DMS53 (cell line): ENCODE measurements at regions not wholly inside any gene's neighbourhood (a gene's known extent, or its start where the extent isn't known, plus 50 kb on each side); places are given as distances from the start of the nearest gene placed in this dataset.

ENCODE experiments used
- DNase-seq: peaks from one replicate; lab custom pipeline; 2025; lab: John Stamatoyannopoulos, UW

DNA sequence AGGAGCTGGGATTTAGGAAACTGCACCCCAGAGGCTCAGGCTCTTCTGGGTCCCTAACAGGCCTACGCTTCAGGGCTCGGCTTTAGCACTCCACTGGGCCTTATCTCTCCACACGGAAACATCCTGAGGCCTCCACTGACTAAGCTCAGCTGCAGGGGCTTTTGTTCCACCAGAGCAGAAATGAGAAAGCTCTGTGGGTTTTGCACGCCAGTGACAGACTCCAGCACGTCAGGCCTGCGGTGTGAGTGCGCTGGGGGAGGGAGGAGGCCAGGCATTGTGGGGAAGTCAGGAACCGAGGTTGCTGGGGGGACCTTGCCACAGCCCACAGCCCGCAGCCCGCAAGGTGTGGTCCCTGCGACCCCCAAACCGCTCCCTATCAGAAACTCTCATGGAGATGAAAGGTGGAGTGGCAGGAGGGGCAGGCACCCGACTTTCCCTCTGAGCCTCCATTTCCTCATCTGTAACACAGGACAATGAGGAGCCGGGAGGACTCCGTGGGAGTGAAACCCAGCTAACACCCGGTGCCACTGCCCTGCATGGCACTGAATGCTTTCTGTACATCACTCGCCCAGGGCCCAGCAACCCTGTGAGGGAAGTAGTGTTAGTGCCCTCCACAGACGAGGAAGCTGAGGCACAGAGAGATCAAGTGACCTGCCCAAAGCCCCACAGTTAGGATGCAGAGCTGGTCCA is 106.5 kb downstream of the TPRA1 start:
- DNase-seq: no peak

DNA sequence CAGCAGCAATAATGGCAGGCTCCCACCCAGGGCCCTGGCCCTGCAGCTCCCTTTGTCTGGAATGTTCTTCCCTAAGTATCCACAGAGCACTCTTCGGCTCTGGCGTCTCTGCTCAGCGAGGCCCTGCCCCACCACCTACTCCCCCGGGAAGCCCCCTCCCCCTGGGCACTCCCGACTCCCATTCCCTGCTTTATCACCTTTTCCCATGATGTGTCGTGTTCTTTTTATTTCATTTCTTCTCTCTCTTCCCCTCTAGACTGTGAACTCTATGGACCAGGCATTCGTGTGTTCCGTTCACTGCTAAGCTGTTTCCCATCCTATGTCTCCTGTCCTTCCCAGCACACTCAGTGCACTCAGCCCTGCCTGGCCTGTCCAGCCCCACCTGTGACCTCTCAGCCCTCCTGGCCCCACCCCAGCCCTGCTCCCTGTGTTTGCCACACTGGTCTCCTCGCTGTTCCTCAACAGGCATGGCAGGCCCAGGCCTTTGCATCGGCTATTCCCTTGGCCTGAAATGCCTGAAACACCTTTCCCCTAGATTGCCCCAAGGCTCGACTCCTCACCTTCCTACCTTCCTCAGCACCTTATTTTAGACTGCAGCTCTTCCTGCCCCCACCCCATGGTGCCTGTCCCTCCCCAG is 107.4 kb downstream of the TPRA1 start:
- DNase-seq: no peak

DNA sequence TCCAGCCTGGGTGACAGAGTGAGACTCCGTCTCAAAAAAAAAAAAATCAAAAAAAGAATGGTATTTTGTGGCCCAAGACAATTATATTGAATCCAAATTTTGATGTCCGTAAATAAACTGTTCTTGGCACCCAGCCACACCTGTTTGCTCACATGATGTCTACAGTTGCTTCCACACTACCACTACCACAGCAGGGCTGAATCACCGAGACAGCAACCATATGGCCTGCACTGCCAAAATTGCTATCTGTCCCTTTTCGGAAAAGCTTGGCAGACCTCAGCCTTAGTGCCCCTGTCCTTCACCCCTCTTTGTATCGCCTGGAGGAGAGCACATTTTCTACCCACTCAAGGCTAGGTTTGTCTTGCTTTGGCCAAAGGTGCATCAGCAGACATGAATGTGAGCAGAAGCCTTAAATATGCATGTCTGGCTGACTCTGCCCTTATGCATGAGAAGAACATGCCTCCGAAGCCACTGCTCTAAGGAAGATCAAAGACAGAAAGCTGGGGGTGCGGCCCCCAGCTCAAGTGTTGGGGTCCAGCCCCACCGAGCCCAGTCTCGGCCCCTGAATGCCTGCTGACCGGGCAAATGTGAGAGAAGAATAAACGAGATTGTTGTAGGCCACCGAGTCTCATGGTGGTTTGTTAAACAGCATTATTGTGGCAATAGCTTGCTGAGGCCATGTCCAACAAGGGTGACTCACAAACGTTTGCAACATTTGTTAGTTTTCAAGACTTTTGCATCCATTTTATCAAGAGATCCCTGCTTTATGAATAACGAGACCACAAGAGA is 108.1 kb downstream of the TPRA1 start:
- DNase-seq: no peak

DNA sequence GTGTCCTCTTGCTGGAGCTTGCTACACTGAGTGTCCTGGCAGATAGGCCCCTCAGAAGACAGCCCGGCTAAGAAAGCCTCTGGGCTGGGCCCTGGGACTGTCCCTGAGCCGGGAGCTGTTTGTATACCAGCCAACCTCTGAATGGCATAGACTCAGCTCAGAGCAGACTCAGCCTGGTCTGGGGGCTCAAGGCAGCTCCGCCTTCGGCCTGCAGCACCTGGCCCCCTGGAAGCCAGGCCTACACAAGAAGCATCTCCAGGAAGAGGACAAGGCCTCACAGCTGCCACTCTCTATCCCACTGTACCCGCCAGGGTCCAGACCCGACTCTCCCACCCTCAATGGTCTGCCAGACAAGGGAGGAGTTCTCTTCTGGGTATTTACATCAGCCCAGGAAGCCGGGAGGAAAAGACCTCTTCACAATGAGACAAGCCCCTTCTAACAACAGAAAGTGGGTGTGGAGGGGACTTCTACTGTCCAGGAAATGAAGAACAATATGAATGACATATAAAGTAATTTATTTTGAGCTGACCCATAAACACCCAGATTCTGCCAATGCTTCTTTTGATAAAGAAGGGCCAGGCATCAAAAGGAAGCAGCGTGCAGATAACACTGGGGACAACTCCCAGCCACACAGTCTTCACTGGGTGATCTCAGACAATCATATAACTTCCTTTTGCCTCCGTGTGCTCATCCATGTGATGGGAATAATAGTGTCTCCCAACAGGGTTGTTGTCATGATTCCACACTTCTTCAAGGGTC is 110.2 kb downstream of the TPRA1 start:
- no peak for DNase-seq

DNA sequence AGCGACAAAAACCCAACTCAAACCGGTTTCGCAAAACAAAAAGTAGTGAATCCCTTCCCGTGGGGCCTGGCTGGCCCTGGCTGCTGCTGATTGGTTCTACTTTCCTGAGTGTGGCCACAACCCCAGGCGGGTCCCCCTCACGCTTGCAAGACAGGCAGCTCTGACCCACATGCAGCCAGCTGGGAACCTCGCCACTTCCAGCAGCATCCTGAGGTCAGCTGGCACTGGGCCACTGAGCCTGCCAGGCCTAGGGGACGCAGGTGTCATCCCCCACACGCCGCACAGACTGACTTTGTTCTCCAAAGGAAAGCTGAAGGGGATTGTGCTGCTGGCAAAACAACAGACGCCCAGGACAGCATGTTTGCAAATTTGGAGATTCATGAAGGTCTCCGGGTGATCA is 111.1 kb downstream of the TPRA1 start:
- DNase-seq: no peak

DNA sequence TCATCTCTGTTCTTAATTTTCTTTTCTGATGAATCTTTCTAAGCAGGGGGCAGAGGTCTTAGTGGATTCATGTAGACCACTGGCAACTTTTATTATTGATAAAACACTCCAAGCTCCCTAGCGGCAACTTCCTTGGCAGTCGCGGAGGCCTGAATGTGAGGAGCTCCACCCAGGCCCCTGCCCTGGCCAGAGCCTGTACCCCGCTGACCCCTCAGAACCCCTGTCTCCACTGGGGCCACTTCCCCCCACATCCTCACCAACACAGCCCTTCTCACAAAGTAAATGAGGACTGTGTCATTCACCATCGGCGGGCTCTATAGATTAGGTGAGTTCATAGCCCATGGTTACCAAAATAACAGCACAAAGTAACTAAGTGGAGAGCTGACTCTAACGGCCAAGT is 111.6 kb downstream of the TPRA1 start:
- no peak for DNase-seq

DNA sequence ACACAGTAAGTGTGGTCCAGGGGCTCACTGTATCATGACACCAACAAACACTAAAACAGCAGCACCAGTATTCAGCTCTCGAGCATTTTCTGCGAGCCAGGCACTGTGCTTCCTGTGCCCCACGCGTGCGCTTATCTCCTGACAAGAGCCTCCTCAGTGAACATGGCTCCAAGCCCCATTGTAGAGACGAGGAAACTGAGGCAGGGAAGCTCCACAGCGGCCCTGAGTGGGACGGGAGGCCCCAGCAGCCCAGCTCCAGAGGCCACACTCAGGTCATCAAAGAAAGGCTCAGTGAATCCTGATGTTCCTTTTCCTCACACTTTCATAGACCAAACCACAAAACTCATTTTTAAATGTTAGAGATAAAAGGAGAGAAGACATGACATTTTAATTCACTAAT is 113.1 kb downstream of the TPRA1 start:
- DNase-seq: no peak

DNA sequence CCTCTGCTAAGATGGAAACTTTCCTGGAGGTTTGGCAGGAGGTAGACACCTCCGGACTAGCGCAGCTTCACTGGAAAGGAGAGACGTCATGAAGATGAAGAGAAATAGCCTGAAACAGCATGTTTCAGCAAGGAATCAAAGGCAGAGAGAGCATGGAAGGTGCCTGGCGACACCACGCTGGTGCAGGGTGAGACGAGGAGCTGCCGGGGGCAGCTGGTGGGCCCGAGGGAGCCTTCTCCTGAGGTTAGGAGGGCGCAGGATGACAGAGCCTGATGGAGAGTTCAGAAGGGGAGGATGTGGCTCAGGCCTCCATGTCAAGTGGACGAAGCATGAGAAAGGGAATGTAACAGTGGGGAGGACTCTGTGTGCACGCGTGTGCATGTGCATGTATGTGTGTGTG is 113.6 kb downstream of the TPRA1 start:
- no peak for DNase-seq

DNA sequence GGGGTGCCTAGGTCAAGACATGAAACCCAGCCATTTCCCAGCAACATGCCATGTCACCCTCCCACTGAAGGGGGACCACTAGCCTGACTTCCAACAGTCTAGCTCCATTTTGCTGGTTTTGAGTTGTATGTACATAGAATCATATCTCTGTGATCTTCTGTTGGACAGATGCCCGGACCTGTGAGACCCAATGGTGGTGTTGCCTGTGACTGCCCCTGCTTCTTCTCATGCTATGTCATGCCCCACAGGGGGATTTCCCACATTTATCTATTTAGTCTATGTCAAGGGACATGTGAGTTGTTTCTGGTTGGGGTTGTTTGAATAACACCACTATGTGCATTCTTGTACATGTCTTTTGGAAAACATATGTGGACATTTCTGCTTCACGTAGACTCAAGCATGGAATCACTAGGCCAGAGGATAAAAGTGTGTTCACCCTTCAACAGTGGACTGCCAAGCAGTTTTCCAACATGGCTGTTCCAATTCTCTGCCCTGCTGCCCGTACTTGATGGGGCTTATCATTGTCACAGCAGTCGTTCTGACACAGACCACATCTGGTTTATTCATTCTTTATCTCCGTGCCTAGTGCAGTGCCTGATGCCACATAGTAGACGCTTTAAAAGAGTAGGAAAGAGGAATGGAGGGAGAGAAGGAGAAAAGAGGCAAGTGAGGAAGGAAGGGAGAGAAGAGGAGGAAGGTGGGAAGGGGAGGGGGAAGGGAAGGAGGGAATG is 114.4 kb downstream of the TPRA1 start:
- DNase-seq: no peak

DNA sequence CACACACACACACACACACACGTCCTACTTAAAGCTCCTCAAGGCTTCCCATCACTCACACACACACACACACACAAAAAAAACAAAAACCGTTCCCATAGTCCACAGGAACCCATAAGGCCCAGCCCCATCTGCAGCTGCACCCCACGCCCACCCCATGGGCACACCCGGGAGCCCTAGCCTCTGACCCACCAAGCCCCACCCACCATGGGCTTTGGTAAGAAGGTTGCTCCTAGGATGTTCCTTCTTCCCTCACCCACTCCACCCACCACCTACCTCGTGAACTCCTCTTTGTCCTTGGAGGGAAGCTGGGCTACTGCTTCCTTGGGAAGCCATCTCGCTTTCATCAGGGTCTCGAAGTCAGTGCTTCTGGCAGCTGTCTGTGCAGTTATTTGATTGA is 115.1 kb downstream of the TPRA1 start:
- DNase-seq: no peak

DNA sequence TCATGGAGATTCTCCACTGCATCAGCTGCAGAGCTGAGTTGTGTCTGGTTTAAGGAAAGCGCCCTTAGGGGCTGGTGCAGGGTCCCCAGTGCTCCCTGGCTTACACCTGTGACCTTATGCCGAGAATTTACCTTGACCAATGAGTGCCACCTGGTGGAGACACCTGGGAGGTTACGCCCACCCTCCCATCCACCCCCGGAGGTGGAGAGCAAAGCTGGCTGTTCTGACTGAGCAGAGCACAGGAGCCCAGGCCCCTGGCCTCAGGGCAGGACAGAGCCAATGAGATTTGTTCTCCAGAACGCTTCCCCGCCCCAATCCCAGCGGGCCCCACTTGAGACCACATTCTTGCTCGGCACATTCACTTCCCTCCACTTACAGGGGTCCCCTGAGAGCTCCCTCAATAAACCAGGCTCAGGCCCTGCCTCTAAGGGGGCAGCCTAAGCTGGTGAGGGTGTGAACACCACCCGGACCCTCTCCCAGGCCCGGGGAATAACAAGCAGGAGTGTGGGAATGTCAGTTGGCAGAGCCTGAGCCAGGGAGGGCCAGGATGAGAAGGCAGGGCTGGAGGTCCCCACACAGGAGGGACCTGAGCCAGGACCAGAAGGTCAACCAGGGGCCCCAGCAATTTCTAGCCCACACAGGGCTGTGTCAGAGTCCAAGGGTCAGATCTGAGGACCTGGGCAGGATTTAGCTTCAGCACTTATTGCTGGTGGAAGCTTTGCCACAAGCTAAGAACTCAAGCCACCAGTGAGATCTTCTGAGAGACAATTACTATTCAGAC is 117.1 kb downstream of the TPRA1 start:
- DNase-seq: peak; percentile 55

DNA sequence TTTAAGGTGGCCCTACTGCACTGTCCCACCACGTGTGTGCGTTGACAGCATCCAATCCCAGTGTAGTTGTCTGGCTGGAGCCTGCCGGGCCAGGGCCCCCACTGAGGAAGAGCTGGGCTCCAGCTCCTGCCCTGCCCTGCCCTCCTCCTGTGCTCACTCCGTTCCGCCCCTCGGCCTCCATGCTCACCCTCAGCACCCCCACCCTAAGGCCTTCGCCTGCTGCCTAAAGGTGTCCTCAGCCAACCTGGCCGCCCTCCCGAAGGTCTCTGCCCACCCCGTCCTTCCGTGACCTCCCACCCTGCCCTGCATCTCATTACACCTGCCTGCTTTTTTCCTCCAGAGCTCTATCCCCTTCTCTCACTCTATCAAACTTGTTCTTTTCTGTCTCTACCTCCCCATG is 118.0 kb downstream of the TPRA1 start:
- DNase-seq: no peak

DNA sequence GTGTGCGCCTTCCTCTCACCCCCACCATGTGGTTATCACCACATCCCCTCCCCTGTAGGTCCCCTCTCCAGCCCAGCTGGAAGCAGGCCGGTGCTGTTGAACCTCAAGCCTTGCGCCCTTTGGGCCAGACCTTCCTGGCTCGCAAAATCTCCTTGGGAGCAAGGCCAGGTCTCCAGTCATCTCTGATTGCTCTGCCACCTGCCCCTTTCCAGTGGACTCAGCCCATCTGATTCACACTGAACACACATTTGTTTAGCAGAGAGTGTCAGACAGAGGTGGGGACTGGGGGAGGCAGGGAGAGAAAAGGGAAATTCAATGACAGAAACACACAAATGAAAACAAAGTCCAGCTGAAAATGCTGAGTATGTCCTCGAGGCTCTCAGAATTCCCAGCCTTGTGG is 119.4 kb downstream of the TPRA1 start:
- DNase-seq: peak; percentile 35

DNA sequence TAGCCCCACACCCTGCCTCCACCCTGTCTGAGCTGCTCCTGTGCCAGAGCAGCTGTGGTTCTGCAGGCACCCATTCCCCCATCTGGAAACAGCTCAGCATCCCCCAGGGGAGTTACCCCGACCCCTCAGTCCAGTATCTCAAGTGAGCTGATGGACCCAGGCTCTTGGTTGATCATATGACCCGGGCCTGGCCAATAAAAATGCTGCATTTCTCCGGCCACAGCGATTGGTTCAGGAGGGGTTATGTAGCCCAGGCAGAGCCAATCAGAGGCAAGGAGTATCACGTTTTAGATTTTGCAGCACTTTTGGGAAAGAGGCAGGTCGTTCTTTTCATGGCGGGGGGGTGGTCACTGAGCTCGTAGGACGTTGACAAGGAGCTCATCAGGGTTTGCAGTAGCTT is 120.8 kb downstream of the TPRA1 start:
- DNase-seq: no peak

DNA sequence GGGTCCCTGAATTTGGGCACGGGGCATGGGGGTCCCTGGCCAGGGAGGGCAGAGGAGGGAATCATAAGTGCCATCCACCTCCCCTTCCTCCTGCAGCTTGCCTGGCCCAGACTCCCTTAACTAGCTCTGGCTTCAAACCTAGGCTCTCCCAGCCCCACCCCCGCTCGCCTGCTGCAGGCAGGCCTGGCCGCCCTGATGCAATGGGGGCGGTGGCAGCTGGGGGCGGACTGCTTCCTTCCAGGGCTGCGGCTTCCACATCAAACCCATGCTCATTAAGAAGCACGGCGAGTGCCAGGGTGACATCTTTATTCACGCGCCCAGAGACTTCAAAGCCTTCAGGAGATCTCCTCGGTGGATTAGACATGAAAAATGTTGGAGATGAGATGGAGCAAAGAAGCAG is 123.1 kb downstream of the TPRA1 start:
- DNase-seq: no peak

DNA sequence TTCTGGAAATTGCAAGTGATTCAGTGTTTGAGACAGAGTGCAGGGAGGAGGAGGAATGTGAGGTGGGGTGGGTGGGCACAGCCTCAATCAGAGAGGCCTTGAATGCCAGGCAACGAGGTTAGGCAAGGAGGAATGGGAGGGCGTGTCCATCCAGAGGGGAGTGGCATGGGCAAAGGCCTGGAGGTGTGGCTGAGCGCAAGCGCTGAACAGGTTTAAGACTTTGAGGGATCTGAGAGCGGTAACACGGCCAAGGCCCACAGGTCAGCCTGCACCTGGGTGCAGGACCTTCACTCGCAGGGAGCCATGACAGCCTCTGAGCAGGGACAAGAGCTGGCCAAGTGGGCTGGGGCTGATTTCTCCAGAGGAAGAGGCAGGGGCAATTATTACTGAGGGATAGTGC is 125.9 kb downstream of the TPRA1 start:
- no peak for DNase-seq

DNA sequence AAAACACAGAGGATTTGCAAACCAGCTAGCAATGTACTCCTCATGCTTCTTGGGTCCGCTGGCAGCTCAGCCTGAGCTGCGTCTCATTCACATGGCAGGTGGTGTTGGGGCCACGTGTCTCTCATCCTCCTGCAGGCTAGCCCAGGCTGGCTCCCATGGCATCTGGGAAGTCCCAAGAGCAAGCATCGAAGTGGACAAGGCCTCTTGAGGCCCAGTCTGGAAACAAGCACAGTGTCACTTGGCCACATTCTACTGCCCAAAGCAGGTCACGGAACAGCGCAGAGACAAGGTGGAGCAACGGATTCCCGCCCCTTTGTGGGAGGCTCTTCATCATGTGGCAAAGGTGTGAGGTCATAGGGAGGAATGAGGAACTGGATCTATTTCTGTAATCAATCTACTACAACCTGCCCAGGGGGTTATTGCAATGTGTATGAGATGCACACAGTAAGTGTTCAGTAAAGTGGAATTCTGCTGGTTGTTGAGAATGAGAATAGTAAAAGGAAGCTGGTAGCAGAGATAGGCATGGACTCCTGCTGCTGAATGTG is 128.3 kb downstream of the TPRA1 start:
- DNase-seq: peak; percentile 17

DNA sequence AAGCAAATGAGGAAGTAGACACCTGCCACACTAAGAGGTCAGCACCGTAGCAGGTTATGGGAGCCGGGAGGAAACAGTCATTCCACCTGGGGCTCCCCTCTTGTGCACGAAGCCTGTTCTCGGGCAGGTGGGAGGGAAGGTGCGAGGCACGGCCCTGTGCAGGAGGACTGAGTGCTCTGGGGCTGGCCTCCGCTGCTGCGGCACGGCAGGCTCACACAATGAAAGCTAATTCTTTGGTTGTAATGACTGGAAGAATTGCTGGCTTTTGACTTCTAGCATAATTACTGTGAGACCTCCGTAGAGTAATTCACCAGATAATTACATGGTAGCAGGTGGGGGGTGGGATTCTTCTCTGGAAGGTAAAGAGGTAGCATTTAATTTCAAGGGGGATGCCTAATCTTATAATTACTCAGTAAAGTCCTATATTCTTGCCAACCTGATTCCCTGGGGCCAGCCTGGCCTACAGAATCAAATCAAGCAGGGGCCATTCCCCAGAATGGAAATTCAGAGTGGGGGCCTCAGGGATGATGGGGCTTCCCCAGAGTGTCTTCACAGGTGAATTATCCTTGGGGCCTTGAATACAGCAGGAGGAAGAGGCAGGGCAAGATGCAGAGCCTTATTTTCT is 129.1 kb downstream of the TPRA1 start:
- DNase-seq: no peak

DNA sequence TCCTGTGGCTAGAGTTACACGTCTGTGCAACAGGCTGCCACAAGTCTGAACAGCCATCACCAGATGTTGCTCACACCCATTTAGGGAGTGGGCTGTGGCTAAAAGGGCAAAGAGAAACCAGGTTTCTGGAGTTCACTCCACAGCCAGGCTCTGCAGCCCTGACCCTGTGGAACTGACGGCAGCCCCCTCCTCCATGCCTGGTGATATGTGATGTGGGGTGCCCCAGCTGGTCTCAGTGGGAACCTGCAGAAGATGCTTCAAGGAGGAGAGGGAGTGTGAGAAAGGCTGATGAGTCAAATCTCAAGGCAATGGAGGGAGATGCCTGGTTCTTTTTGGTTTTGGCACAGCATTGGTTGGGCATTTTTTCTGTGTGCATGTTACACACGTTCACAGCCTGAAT is 130.6 kb downstream of the TPRA1 start:
- no peak for DNase-seq
